ENCODE measurements at regions not wholly inside any gene's neighbourhood (a gene's known extent, or its start where the extent isn't known, plus 50 kb on each side); places are given as distances from the start of the nearest gene placed in this dataset.

GRCh38 chr16:51624080-51624775 lies 473.2 kb upstream of the SALL1 start:
- intact Hi-C loops (cut with micrococcal nuclease): no loop called here

GRCh38 chr16:51621610-51622009 lies 470.5 kb upstream of the SALL1 start:
- intact Hi-C loops (cut with micrococcal nuclease): no loop called here

- intact Hi-C loops (cut with micrococcal nuclease): no loop called here
Measured at GRCh38 chr16:51615141-51615540, 464.1 kb upstream of the SALL1 start.

GRCh38 chr16:51607201-51607651 lies 456.2 kb upstream of the SALL1 start:
- intact Hi-C loops (cut with micrococcal nuclease): no loop called here

- intact Hi-C loops (cut with micrococcal nuclease): no loop called here
Measured at GRCh38 chr16:51596247-51596646, 445.2 kb upstream of the SALL1 start.

- intact Hi-C loops (cut with micrococcal nuclease): no loop called here
Measured at GRCh38 chr16:51592535-51593300, 441.6 kb upstream of the SALL1 start.

- intact Hi-C loops (cut with micrococcal nuclease): no loop called here
Measured at GRCh38 chr16:51592001-51592501, 441.0 kb upstream of the SALL1 start.

GRCh38 chr16:51591480-51591879 lies 440.4 kb upstream of the SALL1 start:
- intact Hi-C loops (cut with micrococcal nuclease): no loop called here

GRCh38 chr16:51579652-51580360 lies 428.7 kb upstream of the SALL1 start:
- intact Hi-C loops (cut with micrococcal nuclease): no loop called here

GRCh38 chr16:51577621-51578303 lies 426.7 kb upstream of the SALL1 start:
- intact Hi-C loops (cut with micrococcal nuclease): no loop called here

- intact Hi-C loops (cut with micrococcal nuclease): no loop called here
Measured at GRCh38 chr16:51576498-51577195, 425.6 kb upstream of the SALL1 start.

GRCh38 chr16:51573191-51573590 lies 422.1 kb upstream of the SALL1 start:
- intact Hi-C loops (cut with micrococcal nuclease): no loop called here

GRCh38 chr16:51569203-51569931 lies 418.3 kb upstream of the SALL1 start:
- intact Hi-C loops (cut with micrococcal nuclease): no loop called here

GRCh38 chr16:51567911-51568310 lies 416.8 kb upstream of the SALL1 start:
- intact Hi-C loops (cut with micrococcal nuclease): no loop called here

- intact Hi-C loops (cut with micrococcal nuclease): no loop called here
Measured at GRCh38 chr16:51565184-51565583, 414.1 kb upstream of the SALL1 start.

- intact Hi-C loops (cut with micrococcal nuclease): no loop called here
Measured at GRCh38 chr16:51562891-51563290, 411.8 kb upstream of the SALL1 start.

- intact Hi-C loops (cut with micrococcal nuclease): no loop called here
Measured at GRCh38 chr16:51559901-51560300, 408.8 kb upstream of the SALL1 start.

GRCh38 chr16:51557670-51558069 lies 406.6 kb upstream of the SALL1 start:
- intact Hi-C loops (cut with micrococcal nuclease): no loop called here

- intact Hi-C loops (cut with micrococcal nuclease): no loop called here
Measured at GRCh38 chr16:51556694-51557340, 405.7 kb upstream of the SALL1 start.

GRCh38 chr16:51553910-51554309 lies 402.8 kb upstream of the SALL1 start:
- intact Hi-C loops (cut with micrococcal nuclease): no loop called here

Measured in T-helper 1 cell treated with Interleukin-12 subunit alpha and Interleukin-12 subunit beta and Interleukin-4 antibody, amounts not matched to agents 30 ng/mL and 1 ng/mL, for 36 hours (primary cell).